Astrocyte of the cerebellum (primary cell): ENCODE measurements at regions not wholly inside any gene's neighbourhood (a gene's known extent, or its start where the extent isn't known, plus 50 kb on each side); places are given as distances from the start of the nearest gene placed in this dataset.

Source experiments
- DNase-seq: peaks from one replicate; pipeline ENCODE4 v3.0.0-alpha.2; 2011; ENCODE audit warnings: low read depth
- H3K4me3 ChIP-seq: 2 replicates; pipeline ENCODE4 v1.5.1; 2011; ENCODE audit warnings: mild to moderate bottlenecking, low read depth, low read length, moderate library complexity
- in situ Hi-C: cut with HindIII; loops from 2 replicates; pipeline ENCODE4 v1.10.0; 2017; ENCODE audit warnings: low sequenced_read_pairs
- TF ChIP-seq, protein P1 (sequence below): IDR thresholded peaks from 2 replicates; pipeline ENCODE4 v1.5.1; 2012; ENCODE audit warnings: low read length, low read depth, moderate library complexity, mild to moderate bottlenecking; ENCODE audit errors: missing control alignments

DNA sequence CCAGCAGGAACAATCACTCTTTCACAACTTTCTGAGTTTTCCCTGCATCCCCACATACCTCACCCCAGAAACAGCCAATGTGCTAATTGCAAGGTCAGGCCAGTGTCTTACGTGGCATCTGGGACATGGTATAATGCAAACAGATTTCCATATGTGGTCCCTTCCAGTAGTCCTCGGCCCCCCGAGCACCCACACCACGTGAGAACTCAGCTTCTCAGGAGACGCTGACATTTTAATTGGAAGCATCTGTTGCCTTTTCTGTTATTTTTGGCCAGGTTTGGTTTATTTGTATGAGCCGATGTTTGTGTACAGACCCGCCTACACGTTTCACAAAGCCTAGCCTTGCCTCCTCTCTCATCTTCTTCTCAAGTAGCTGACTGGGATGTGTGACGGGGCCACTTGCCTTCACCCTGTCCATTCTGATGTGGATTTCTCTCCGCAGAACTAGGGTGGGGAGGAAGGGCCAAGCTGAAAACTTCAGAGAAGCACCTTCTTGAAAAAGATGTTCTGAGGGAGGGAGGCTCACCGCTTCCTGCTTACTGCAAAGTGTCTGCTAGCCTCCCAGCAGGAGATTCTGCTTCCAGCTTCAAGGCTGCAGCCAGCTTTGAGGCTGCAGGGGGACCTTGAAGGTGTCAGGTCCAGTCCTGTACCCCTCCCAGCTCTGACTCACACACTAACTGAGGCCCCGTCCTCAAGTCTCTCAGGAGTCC lies 109.6 kb upstream of the SLC14A2 start:
- no peak overlapping the region for H3K4me3 ChIP-seq
- in situ Hi-C loops, result no loop called here
- DNase-seq, result no peak
- TF ChIP-seq, protein P1, sequence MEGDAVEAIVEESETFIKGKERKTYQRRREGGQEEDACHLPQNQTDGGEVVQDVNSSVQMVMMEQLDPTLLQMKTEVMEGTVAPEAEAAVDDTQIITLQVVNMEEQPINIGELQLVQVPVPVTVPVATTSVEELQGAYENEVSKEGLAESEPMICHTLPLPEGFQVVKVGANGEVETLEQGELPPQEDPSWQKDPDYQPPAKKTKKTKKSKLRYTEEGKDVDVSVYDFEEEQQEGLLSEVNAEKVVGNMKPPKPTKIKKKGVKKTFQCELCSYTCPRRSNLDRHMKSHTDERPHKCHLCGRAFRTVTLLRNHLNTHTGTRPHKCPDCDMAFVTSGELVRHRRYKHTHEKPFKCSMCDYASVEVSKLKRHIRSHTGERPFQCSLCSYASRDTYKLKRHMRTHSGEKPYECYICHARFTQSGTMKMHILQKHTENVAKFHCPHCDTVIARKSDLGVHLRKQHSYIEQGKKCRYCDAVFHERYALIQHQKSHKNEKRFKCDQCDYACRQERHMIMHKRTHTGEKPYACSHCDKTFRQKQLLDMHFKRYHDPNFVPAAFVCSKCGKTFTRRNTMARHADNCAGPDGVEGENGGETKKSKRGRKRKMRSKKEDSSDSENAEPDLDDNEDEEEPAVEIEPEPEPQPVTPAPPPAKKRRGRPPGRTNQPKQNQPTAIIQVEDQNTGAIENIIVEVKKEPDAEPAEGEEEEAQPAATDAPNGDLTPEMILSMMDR, result no peak

DNA sequence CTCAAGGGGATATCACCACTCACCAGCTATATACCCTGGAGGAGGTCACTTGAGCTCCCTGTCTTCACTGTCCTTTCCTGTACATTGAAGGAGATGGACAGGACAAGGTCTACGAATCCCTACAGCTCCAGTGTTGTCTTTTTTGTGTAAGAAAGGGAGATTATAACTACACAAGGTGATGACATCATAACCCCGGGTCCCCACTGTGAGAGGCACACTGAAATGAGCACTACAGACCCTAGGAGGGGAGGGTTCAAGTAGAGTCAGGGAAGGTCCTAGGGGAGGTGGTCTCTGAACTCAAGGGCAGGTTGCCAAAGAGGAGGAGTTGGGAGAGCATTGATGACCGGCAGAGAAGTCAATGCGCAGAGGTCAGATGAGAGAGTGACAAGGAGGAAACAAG lies 108.3 kb upstream of the SLC14A2 start:
- H3K4me3 ChIP-seq, result no peak overlapping the region
- no peak for DNase-seq
- TF ChIP-seq, protein P1, result no peak
- in situ Hi-C loops, result no loop called here

- TF ChIP-seq, protein P1, result no peak
- in situ Hi-C loops, result no loop called here
- no peak for DNase-seq
- no peak overlapping the region for H3K4me3 ChIP-seq
Measured at GRCh38 chr18:45509535-45509934, 105.7 kb upstream of the SLC14A2 start.

DNA sequence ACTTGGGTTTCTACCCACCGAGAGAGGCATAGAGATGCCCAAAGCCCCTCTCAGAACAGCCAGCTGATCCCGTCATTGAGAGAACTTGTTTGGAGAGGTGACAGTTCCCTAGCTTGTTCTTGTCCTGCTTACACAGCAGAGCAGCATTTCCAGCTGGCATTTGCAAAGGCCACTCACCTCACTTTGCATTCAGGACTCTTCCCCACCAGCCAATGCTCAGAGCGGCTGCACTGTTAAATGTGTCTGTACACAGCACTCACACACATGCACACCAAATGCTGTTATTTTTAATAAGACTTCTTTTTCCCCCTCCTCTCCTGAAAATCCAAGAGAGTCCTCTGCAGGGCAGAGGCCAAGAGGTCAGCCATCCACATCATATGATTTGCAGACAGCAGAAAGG lies 104.6 kb upstream of the SLC14A2 start:
- in situ Hi-C loops, result no loop called here
- TF ChIP-seq, protein P1, result no peak
- H3K4me3 ChIP-seq, result no peak overlapping the region
- no peak for DNase-seq

DNA sequence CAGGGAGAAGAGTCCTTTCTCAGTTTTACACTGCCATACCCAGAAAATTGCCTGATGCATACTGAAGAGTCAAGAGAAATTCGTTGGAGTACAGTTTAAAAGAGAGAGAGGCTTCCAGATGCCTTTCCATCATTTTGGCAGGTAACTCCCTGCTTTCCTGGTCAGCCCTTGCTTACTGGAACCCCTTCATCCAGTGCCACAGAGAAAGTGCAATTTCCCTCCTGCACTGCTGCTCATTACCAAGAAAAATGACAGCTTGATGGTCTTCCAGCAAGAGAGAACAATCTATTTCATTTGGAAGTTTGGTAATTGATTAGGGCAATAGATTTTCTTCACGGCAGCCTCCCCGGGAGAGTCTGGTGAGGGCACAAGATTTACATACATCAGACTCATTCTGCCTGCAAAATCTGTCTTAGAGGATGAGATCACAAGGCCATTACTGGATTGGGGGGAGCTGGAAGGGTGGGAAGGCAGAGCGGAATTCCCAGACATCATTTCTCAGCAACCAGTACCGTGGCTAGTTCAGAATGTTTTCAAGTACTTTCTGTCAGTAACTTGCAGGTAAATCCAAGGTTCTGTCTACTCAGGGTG lies 102.8 kb upstream of the SLC14A2 start:
- TF ChIP-seq, protein P1, result no peak
- H3K4me3 ChIP-seq, result no peak overlapping the region
- no peak for DNase-seq
- in situ Hi-C loops, result no loop called here

DNA sequence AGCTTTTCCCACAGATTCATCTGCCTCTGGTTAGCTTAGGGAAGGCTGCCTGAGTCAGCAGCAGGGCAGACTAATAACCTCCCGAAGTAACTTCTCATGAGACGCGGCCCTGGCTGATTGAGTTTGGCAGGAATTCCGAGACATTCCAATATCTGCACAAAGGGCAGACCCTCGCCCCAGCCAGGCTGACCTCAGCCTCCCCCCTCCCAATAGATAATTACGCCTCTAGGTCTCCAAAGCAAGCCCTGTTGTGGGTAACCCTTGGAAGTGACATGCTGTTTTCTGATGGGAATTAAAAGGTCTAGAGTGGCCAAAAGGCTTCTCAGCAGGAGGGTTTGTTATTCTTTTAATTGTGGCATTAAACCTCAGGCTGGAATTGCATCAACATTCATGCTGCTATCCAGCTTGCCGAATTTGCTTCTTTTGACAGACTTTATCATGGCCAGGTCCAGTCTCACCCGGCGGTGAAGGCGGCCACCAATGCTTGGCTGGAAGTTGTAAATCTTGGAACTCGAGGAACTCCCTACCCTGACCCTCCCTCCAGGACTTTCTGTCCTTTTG lies 98.0 kb upstream of the SLC14A2 start:
- H3K4me3 ChIP-seq, result no peak overlapping the region
- TF ChIP-seq, protein P1, result no peak
- DNase-seq, result peak; percentile 96
- in situ Hi-C loops, result no loop called here
